SIG-M5 treated with dmso at 0.1 percent for 504 hours (cell line): ENCODE measurements at regions not wholly inside any gene's neighbourhood (a gene's known extent, or its start where the extent isn't known, plus 50 kb on each side); places are given as distances from the start of the nearest gene placed in this dataset.
A peak's percentile ranks its signal among the peaks of the same experiment; 100 is the strongest.

Source experiments
- DNase-seq: peaks from one replicate; lab custom pipeline; 2025; ENCODE audit not compliant: unreplicated experiment; lab: John Stamatoyannopoulos, UW

- no peak for DNase-seq
Observed at GRCh38 chr12:127654383-127654985, 612.5 kb upstream of the TMEM132C start.

- DNase-seq = no peak
Observed at GRCh38 chr12:127655691-127656090, 611.3 kb upstream of the TMEM132C start.

- no peak for DNase-seq
Observed at GRCh38 chr12:127656266-127656665, 610.7 kb upstream of the TMEM132C start.

- no peak for DNase-seq
Observed at GRCh38 chr12:127657036-127657435, 609.9 kb upstream of the TMEM132C start.

GRCh38 chr12:127660961-127661360, 606.0 kb upstream of the TMEM132C start:
- DNase-seq = no peak

GRCh38 chr12:127663716-127664115, 603.3 kb upstream of the TMEM132C start:
- no peak for DNase-seq

GRCh38 chr12:127664901-127665300, 602.1 kb upstream of the TMEM132C start:
- no peak for DNase-seq

GRCh38 chr12:127667131-127667685, 599.8 kb upstream of the TMEM132C start:
- no peak for DNase-seq

- DNase-seq = no peak
Observed at GRCh38 chr12:127670294-127670693, 596.7 kb upstream of the TMEM132C start.

GRCh38 chr12:127670796-127671195, 596.2 kb upstream of the TMEM132C start:
- no peak for DNase-seq

- no peak for DNase-seq
Observed at GRCh38 chr12:127675936-127676335, 591.0 kb upstream of the TMEM132C start.

- DNase-seq = peak; percentile 51
Observed at GRCh38 chr12:127677537-127678131, 589.3 kb upstream of the TMEM132C start.

GRCh38 chr12:127678945-127679344, 588.0 kb upstream of the TMEM132C start:
- DNase-seq = no peak

- peak; percentile 2 for DNase-seq
Observed at GRCh38 chr12:127680516-127680915, 586.5 kb upstream of the TMEM132C start.

GRCh38 chr12:127681151-127681754, 585.7 kb upstream of the TMEM132C start:
- no peak for DNase-seq

- DNase-seq = no peak
Observed at GRCh38 chr12:127685491-127685890, 581.5 kb upstream of the TMEM132C start.

GRCh38 chr12:127685931-127686330, 581.0 kb upstream of the TMEM132C start:
- DNase-seq = no peak

GRCh38 chr12:127687181-127687580, 579.8 kb upstream of the TMEM132C start:
- DNase-seq = no peak

GRCh38 chr12:127688906-127689428, 578.0 kb upstream of the TMEM132C start:
- no peak for DNase-seq

GRCh38 chr12:127690161-127690560, 576.8 kb upstream of the TMEM132C start:
- peak; percentile 2 for DNase-seq

- no peak for DNase-seq
Observed at GRCh38 chr12:127696963-127697362, 570.0 kb upstream of the TMEM132C start.

GRCh38 chr12:127703026-127703425, 563.9 kb upstream of the TMEM132C start:
- no peak for DNase-seq
